HG03159 (cell line): ENCODE measurements at regions not wholly inside any gene's neighbourhood (a gene's known extent, or its start where the extent isn't known, plus 50 kb on each side); places are given as distances from the start of the nearest gene placed in this dataset.
"Not testable (repeated sequence)": the region's sequence is repeated elsewhere in the genome, so short reads cannot be mapped to it uniquely, and the experiment has no call there.

Experiments
- ATAC-seq: cut with Tn5 transposase; IDR thresholded peaks from one replicate; pipeline ENCODE4 v1.9.1; 2021; ENCODE audit warnings: mild to moderate bottlenecking, moderate library complexity; ENCODE audit not compliant: unreplicated experiment

- no peak for ATAC-seq
Observed at GRCh38 chr4:75422998-75423397, 91.2 kb downstream of the RCHY1 start.

GRCh38 chr4:75412746-75413145 is 101.5 kb downstream of the RCHY1 start:
- ATAC-seq = no peak

GRCh38 chr4:75398501-75398900 is 115.7 kb downstream of the RCHY1 start:
- no peak for ATAC-seq

GRCh38 chr4:75391489-75392166 is 122.6 kb downstream of the RCHY1 start:
- no peak for ATAC-seq

- not testable (repeated sequence) for ATAC-seq
Observed at GRCh38 chr4:75386426-75386825, 127.8 kb downstream of the RCHY1 start.

- ATAC-seq = no peak
Observed at GRCh38 chr4:75385106-75385505, 129.1 kb downstream of the RCHY1 start.

- ATAC-seq = no peak
Observed at GRCh38 chr4:75376543-75376942, 137.7 kb downstream of the RCHY1 start.

GRCh38 chr4:75371915-75372314 is 142.3 kb downstream of the RCHY1 start:
- ATAC-seq = no peak

GRCh38 chr4:75370576-75370975 is 143.6 kb downstream of the RCHY1 start:
- no peak for ATAC-seq

- ATAC-seq = no peak
Observed at GRCh38 chr4:75345423-75345822, 168.8 kb downstream of the RCHY1 start.

- ATAC-seq = no peak
Observed at GRCh38 chr4:75344915-75345314, 169.3 kb downstream of the RCHY1 start.

- no peak for ATAC-seq
Observed at GRCh38 chr4:75343333-75343732, 170.9 kb downstream of the RCHY1 start.

- no peak for ATAC-seq
Observed at GRCh38 chr4:75340561-75340960, 173.6 kb downstream of the RCHY1 start.

- no peak for ATAC-seq
Observed at GRCh38 chr4:75338352-75338880, 175.8 kb downstream of the RCHY1 start.

GRCh38 chr4:75327804-75328512 is 186.2 kb downstream of the RCHY1 start:
- ATAC-seq = no peak

- ATAC-seq = no peak
Observed at GRCh38 chr4:75325318-75325979, 188.8 kb downstream of the RCHY1 start.

GRCh38 chr4:75321484-75321883 is 192.7 kb downstream of the RCHY1 start:
- no peak for ATAC-seq

- ATAC-seq = not testable (repeated sequence)
Observed at GRCh38 chr4:75317641-75318040, 196.6 kb downstream of the RCHY1 start.

- no peak for ATAC-seq
Observed at GRCh38 chr4:75308049-75308448, 206.2 kb downstream of the RCHY1 start.

GRCh38 chr4:75306506-75306905 is 207.7 kb downstream of the RCHY1 start:
- ATAC-seq = no peak

GRCh38 chr4:75302648-75303047 is 211.6 kb downstream of the RCHY1 start:
- no peak for ATAC-seq
